ENCODE measurements at regions not wholly inside any gene's neighbourhood (a gene's known extent, or its start where the extent isn't known, plus 50 kb on each side); places are given as distances from the start of the nearest gene placed in this dataset.

DNA sequence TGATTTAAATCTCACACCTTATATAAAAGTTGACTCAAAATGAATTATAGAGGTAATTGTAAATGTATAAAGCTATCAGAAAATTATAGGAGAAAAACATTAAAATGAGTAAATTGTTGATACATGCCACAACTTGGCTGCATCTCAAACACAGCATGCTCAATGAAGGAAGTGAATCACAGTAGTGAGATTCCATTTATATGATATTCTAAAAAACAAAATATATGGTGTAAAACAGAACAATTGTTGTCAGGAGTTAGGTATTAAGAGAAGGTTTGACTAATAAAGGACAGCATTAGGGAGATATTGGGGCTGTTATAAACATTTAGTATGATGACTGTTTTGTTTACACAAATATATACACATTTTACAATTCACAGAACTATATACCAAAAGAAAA lies 356.6 kb upstream of the CELF4 start:
- TF ChIP-seq POLR2AphosphoS5 (IDR thresholded peaks at IDR 0.05; ENCODE audit: low read depth) (no peak), EZH2 (IDR thresholded peaks at IDR 0.05; ENCODE audit: low read depth, unreplicated experiment) (no peak), EZH2phosphoT487 (IDR thresholded peaks at IDR 0.05; ENCODE audit: unreplicated experiment) (no peak)
- TF ChIP-seq, protein P1, sequence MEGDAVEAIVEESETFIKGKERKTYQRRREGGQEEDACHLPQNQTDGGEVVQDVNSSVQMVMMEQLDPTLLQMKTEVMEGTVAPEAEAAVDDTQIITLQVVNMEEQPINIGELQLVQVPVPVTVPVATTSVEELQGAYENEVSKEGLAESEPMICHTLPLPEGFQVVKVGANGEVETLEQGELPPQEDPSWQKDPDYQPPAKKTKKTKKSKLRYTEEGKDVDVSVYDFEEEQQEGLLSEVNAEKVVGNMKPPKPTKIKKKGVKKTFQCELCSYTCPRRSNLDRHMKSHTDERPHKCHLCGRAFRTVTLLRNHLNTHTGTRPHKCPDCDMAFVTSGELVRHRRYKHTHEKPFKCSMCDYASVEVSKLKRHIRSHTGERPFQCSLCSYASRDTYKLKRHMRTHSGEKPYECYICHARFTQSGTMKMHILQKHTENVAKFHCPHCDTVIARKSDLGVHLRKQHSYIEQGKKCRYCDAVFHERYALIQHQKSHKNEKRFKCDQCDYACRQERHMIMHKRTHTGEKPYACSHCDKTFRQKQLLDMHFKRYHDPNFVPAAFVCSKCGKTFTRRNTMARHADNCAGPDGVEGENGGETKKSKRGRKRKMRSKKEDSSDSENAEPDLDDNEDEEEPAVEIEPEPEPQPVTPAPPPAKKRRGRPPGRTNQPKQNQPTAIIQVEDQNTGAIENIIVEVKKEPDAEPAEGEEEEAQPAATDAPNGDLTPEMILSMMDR (conservative IDR thresholded peaks at IDR 0.05; ENCODE audit: low read depth in 2 of 2), result no peak
- TF ChIP-seq, protein P2, sequence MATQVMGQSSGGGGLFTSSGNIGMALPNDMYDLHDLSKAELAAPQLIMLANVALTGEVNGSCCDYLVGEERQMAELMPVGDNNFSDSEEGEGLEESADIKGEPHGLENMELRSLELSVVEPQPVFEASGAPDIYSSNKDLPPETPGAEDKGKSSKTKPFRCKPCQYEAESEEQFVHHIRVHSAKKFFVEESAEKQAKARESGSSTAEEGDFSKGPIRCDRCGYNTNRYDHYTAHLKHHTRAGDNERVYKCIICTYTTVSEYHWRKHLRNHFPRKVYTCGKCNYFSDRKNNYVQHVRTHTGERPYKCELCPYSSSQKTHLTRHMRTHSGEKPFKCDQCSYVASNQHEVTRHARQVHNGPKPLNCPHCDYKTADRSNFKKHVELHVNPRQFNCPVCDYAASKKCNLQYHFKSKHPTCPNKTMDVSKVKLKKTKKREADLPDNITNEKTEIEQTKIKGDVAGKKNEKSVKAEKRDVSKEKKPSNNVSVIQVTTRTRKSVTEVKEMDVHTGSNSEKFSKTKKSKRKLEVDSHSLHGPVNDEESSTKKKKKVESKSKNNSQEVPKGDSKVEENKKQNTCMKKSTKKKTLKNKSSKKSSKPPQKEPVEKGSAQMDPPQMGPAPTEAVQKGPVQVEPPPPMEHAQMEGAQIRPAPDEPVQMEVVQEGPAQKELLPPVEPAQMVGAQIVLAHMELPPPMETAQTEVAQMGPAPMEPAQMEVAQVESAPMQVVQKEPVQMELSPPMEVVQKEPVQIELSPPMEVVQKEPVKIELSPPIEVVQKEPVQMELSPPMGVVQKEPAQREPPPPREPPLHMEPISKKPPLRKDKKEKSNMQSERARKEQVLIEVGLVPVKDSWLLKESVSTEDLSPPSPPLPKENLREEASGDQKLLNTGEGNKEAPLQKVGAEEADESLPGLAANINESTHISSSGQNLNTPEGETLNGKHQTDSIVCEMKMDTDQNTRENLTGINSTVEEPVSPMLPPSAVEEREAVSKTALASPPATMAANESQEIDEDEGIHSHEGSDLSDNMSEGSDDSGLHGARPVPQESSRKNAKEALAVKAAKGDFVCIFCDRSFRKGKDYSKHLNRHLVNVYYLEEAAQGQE (IDR thresholded peaks at IDR 0.05; ENCODE audit: unreplicated experiment), result no peak
- TF ChIP-seq, protein P3, sequence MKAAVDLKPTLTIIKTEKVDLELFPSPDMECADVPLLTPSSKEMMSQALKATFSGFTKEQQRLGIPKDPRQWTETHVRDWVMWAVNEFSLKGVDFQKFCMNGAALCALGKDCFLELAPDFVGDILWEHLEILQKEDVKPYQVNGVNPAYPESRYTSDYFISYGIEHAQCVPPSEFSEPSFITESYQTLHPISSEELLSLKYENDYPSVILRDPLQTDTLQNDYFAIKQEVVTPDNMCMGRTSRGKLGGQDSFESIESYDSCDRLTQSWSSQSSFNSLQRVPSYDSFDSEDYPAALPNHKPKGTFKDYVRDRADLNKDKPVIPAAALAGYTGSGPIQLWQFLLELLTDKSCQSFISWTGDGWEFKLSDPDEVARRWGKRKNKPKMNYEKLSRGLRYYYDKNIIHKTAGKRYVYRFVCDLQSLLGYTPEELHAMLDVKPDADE (IDR thresholded peaks at IDR 0.05), result no peak

All from GM23338 (cell line).